22Rv1 (cell line): ENCODE measurements at regions not wholly inside any gene's neighbourhood (a gene's known extent, or its start where the extent isn't known, plus 50 kb on each side); places are given as distances from the start of the nearest gene placed in this dataset.

Source experiments
- CTCF ChIP-seq: fragments of 450-650 bp; IDR thresholded peaks from 2 replicates; pipeline ENCODE4 v1.5.1; 2017; ENCODE audit warnings: mild to moderate bottlenecking
- ZFX ChIP-seq: fragments of 450-650 bp; IDR thresholded peaks from 2 replicates; pipeline ENCODE4 v1.6.1; 2017; ENCODE audit warnings: antibody characterized with exemption, borderline replicate concordance

- TF ChIP-seq CTCF (no peak), ZFX (no peak)
These were observed 1047.9 kb upstream of the SLC10A2 start for GRCh38 chr13:104114101-104114500.
